ENCODE measurements at regions not wholly inside any gene's neighbourhood (a gene's known extent, or its start where the extent isn't known, plus 50 kb on each side); places are given as distances from the start of the nearest gene placed in this dataset.

GRCh38 chr2:22692746-22693145 lies 692.2 kb upstream of the KLHL29 start:
- no peak for DNase-seq

GRCh38 chr2:22694300-22694699 lies 690.7 kb upstream of the KLHL29 start:
- no peak for DNase-seq

DNA sequence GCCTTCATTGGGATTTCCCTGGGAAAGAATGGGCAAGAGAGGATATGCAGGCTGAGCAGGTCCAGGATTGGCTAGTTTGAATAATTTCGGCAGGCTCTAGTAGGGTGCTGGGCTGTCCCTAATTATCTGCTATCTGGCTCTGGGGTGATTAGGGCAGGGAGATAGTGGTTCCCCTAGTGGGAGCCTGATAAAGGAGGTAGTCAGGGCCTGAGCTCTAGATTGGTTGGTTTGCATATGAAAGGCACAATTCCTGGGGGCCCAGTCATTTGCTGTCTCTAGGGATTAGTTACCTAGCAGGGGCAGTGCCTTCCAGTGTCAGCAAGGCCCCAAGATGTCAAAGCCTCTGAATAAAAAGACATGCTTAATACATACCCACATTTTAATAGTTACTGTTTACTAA lies 690.1 kb upstream of the KLHL29 start:
- DNase-seq, result no peak

GRCh38 chr2:22697054-22697788 lies 687.8 kb upstream of the KLHL29 start:
- DNase-seq, result no peak

DNA sequence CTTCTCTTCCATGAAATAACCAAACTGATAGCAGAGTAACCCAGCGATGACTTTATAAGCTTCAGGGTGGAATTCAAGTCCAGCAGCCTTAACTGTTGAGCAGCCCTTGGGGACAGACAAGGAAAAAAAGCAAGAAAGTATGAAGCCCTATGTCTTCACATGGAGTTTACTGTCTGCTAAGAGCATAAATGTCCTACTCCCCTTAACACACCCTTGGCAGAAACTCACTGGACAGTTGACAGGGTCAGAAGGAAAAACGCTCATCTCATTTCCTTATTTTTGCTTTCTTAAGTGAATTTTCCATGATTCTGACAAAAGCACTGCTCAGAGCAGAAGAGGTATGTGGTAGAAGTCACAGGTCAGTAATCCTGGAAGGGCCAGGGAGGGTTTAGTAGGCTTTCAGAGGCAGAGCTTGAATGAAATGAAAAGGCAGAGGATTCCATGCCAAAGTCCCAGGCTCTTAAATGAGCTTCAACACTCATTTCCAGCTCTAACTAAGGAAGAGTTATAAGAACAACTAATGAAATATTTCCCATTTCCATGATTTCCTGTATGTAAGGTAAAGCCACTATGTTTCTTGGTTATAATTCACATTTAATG lies 683.3 kb upstream of the KLHL29 start:
- no peak for DNase-seq

DNA sequence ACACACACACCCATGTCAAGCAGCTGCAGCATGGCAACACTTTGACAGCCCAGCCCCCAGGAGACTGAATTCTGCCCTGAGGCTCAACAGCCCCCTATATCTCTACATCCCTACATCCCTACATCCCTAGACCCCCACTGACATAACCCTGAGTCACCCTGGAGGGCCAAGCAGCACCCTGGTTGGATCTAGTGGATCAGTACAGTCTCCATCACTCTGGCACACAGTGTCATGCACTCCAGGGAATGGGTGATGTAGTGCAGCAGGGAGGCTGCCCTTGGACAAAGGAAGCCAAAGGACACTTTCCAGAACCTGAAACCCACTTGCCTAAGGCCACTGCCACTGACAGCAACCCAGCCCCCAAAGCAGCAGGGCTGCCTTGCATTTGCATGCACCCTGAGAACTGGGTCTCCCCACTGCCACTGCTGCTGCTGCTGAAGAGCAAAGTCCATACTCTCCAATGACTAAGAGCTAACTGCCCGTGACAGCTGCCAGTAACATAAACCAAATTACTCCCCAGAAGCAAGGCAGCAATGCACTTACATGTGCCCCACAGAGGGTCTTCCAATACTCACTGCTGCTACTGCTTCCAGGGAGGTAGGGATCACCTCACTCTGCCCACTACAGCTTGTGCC lies 681.6 kb upstream of the KLHL29 start:
- no peak for DNase-seq

DNA sequence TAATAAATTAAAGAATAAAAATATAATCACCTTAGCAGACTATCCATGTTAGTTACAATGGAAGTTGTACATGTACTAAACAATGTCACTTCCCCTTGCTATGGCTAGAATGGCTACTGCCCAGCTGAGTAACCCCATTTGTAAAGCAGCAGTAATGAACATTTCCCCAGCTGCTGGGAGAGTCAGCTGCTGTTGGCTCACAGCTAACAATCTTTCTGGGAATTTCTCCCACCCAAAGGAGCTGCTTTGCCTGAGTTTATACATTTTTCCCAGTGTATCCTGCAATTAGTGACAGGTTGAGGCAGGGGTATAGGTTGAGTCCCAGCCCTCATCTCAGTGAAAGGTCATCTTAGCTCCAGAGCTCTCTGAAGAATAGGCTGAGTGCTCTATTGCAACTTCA lies 665.6 kb upstream of the KLHL29 start:
- no peak for DNase-seq

GRCh38 chr2:22729466-22729865 lies 655.5 kb upstream of the KLHL29 start:
- no peak for DNase-seq

- DNase-seq, result no peak
These were observed 650.5 kb upstream of the KLHL29 start for GRCh38 chr2:22734373-22735045.

GRCh38 chr2:22737144-22737543 lies 647.8 kb upstream of the KLHL29 start:
- no peak for DNase-seq

DNA sequence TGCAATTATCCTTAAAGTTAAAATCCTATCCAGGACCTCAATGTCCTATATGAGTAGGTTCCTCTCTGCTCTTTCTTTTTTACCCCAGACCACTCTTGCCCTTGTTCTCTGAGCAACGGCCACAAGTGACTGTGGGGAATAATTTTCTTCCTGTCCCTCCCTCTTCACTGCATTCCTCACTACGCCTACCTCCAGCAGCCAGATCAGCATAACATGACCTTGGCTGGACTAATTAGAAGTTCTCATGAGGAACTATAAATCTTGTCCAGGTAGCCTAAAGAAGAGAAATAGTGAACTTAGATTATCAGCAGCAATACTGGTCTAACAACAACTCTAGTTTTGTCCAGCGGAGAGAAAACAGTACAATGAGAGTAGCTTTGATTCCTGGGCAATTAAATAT lies 643.8 kb upstream of the KLHL29 start:
- DNase-seq, result no peak

DNA sequence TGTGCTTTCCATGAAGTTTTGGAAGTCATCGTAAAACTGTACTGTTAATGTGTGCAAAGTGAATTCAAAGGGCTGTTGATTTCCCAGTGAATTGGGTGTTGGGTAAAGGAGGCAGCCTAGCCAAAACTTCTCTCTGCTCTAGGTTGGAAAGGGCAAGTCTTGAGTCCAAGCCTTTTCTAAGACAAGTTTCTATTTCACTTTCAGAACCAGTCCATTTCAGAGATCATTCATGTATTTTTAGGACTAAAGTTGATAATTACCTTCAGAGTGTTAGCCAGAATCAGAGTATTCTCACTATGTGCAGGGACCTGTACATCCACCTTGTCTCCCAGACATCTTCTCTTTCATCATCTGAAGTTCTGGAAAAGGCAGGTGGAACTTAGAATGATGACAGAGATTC lies 636.1 kb upstream of the KLHL29 start:
- DNase-seq, result no peak

DNA sequence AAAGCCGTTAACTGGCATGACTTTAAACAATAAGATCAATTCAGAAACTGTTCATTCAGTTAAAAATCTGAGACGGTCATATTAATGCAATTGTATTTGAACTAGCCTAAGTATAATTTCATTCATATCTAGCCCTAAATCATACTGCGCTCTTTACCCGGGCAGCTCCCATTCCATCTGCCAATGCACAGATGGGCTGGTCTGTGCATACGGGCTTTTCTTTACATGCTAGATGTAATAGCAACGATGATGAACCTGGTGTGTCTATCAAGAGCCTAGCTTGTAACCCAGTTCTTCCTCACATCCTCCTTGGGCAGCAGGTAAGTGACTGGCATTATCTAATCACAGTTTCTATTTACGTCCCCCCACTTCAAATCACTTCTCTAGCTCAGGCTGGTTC lies 631.5 kb upstream of the KLHL29 start:
- DNase-seq, result no peak

DNA sequence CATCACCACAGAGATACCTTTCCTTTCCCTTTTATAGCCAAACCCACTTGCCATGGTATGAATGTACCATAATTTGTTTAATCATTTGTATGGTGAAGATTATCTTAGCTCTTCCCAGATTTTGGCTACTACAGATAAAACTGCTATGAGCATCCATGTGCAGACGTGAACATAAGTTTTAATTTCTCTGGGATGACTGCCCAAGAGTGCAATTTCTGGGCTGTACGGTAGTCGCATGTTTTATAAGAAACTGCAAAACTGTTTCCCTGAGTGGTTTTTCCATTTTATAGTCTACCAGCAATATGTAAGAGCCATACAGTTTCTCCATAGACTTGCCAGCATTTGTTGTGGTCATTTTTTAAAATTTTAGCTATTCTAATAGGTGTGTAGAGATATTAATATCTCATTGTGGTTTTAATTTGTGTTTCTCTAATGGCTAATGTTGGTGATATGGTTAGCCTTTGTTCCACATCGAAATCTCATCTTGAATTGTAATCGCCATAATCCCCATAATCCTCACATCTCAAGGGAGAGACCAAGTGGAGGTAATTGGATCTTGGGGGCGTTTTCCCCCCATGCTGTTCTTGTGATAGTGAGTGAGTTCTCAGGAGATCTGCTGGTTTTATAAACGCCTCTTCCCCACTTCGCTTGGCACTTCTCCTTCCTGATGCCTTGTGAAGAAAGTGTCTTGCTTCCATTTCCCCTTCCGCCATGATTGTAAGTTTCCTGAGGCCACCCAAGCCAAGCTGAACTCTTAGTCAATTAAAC lies 628.5 kb upstream of the KLHL29 start:
- no peak for DNase-seq

DNA sequence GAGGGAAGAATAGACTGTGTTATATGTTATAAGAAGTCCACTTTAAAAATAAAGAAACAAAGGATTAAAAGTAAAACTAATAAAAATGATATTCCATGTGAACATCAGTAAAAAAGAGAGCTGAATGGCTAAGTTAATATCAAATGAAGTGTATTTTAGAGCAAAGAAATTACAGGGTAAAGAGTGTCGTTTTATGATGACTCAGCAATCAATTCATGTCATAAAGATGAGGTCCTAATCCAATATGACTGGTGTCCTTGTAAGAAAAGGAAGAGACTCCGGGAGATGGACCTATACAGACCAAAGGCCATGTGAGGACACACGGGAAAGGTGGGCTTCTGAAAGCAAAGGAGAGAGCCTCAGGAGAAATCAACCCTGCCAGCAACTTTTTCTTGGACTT lies 615.5 kb upstream of the KLHL29 start:
- DNase-seq, result no peak

DNA sequence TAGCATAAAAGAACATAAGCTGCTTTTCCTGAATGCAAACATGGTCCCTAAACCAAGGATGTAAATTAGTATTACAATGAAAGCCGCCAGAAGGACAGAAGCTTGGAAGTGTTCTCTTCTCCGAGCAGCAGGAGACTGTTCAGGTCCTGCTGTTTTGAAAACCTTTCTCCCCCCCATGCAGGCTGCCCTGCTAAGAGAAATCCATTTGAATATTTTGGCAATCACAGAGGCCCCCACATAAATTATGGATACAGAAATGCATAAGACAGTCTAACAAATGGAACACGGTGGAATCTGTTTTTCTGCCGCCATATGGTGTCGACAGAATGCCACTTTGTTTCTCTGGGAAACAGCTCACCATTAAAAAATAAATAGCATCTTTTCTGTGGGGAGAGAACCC lies 600.4 kb upstream of the KLHL29 start:
- no peak for DNase-seq

- no peak for DNase-seq
These were observed 598.2 kb upstream of the KLHL29 start for GRCh38 chr2:22786817-22787216.

GRCh38 chr2:22787745-22788144 lies 597.2 kb upstream of the KLHL29 start:
- DNase-seq, result no peak

DNA sequence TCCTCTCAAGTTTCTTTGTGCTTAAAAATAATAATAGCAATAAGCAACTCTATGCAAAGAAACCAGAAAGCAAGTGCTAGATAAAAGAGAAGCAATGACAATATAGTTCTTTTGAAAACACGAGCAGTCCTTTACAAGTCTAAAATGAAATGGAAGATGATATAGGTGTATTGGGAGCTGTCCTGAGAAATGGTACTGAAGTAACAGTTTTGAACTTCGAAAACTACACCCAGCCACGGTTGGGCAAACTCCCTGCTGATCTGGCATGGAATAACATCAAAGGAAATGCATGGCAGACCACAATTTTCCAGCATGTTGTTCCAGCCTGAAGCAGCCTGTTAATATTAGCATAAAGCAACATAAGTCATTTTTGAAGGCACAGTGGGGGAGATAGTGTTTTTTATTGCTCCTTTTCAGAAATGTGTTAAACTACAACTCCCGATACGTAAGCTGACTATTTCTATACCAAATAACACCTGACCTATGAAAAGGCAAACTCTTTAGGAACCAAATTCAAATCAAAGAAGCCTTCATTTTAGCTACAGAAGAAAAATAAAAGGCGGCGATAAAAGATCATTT lies 596.1 kb upstream of the KLHL29 start:
- DNase-seq, result no peak

GRCh38 chr2:22795287-22795866 lies 589.6 kb upstream of the KLHL29 start:
- no peak for DNase-seq

DNA sequence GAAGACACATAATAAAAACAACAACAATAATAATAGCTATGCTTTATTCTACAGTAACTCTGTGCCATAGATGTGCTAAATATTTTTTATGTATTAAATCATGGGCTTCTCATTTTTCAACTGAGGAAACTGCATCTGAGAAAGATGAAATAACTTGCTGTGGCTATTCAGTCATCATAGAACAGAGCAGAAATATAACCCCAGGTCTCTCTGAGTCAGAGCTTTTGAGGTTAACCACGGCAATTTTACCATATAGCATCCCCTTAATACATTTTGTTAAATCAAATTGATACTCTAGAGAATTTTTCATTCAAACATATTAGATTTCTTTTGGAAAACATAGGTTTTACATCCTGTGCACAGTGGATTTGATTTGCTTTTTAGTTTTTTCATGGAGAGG lies 586.6 kb upstream of the KLHL29 start:
- DNase-seq, result no peak

GRCh38 chr2:22800412-22800811 lies 584.6 kb upstream of the KLHL29 start:
- DNase-seq, result no peak

Measured in activated T-cell treated with anti-CD3 and anti-CD28 coated beads, Interleukin-2, amount 50 U/mL, for 1 hour (primary cell).